ENCODE measurements at regions not wholly inside any gene's neighbourhood (a gene's known extent, or its start where the extent isn't known, plus 50 kb on each side); places are given as distances from the start of the nearest gene placed in this dataset.

DNA sequence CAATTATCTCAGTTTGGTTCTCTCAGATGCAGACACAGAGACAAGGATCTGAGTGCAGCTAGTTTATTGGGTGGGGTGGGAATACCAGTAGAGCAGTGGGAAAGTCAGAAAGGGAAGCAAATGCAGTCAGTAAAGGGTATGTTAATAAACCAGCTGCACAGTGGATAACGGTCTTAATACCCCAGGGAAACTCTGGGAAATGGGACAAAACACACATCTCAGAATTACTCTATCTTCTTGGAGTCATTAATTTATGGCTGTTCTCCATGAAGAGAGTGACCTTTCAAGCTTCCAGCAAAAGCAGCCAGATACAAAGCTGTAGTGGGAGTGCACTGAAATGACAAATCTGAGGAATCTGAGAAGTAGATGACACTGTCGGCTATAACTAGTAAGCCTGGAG lies 73.3 kb upstream of the NALF2 start:
- Histone ChIP-seq H3K9me2 (ENCODE audit: insufficient read depth) (no peaks in the 10 kb centered on the region), H3K9me3 (ENCODE audit: control insufficient read depth in 1 of 2, insufficient read depth in 1 of 2, low read depth in 1 of 2, low read length in 2 of 2) (no peaks in the 10 kb centered on the region), H3K36me3 (ENCODE audit: control insufficient read depth in 1 of 2, insufficient read depth in 2 of 2, low read length in 2 of 2) (no peaks in the 10 kb centered on the region), H3K79me2 (ENCODE audit: insufficient read depth, low read length) (no peaks in the 10 kb centered on the region), H3K4me2 (ENCODE audit: low read length) (no peak overlapping the region), H3K27me3 (ENCODE audit: insufficient read depth, low read length) (peaks cover 28% of the 10 kb centered on the region), H2AFZ (ENCODE audit: low read depth, low read length, poor library complexity, severe bottlenecking) (no peak overlapping the region), H3K9ac (ENCODE audit: low read length) (no peak overlapping the region), H3K27ac (ENCODE audit: low read depth, low read length) (no peak overlapping the region), H3K4me1 (ENCODE audit: control insufficient read depth in 1 of 2, insufficient read depth in 2 of 2, low read length in 2 of 2) (no peaks in the 10 kb centered on the region), H4K20me1 (ENCODE audit: insufficient read depth) (no peaks in the 10 kb centered on the region), H3K4me3 (replicated peaks in 1 of 2; ENCODE audit: low read depth in 1 of 2, low read length in 2 of 2) (no peak overlapping the region)
- intact Hi-C loops (cut with micrococcal nuclease), result no loop called here
- POLR2A ChIA-PET, result no interaction called here
- RAD21 ChIA-PET (ENCODE audit: low non-redundant PET in 1 of 2, low total read pairs in 2 of 2, uncharacterized antibody in 2 of 2, unreplicated experiment in 2 of 2), result no interaction called here
- TF ChIP-seq SIN3A (IDR thresholded peaks at IDR 0.05; ENCODE audit: low read depth) (no peak), SRF (IDR thresholded peaks at IDR 0.05; ENCODE audit: low read depth) (no peak), ATF3 (IDR thresholded peaks at IDR 0.05) (no peak), POLR2AphosphoS5 (IDR thresholded peaks at IDR 0.05; ENCODE audit: low read depth, low read length) (no peak), FOSL1 (IDR thresholded peaks at IDR 0.05; ENCODE audit: low read depth) (no peak), ZBTB33 (IDR thresholded peaks at IDR 0.05; ENCODE audit: extremely low read depth, insufficient replicate concordance, low read length) (no peak)
- no peak for DNase-seq (ENCODE audit: low read depth, low spot score)
- CTCF ChIA-PET, result no interaction called here
- no peak for ATAC-seq
- BruUV-seq (replicated peaks), result no TSS peak

GRCh38 chrX:69429339-69430015 lies 74.6 kb upstream of the NALF2 start:
- no peaks in the 10 kb centered on the region for H4K20me1 ChIP-seq (ENCODE audit: insufficient read depth)
- H3K9me2 ChIP-seq (ENCODE audit: insufficient read depth), result no peaks in the 10 kb centered on the region
- ATAC-seq (no peak), DNase-seq (ENCODE audit: low read depth, low spot score) (no peak)
- BruUV-seq (replicated peaks), result no TSS peak
- H3K36me3 ChIP-seq (ENCODE audit: control insufficient read depth in 1 of 2, insufficient read depth in 2 of 2, low read length in 2 of 2), result no peaks in the 10 kb centered on the region
- H3K9me3 ChIP-seq (ENCODE audit: control insufficient read depth in 1 of 2, insufficient read depth in 1 of 2, low read depth in 1 of 2, low read length in 2 of 2), result no peaks in the 10 kb centered on the region
- ChIA-PET CTCF (no interaction called here), POLR2A (no interaction called here), RAD21 (ENCODE audit: low non-redundant PET in 1 of 2, low total read pairs in 2 of 2, uncharacterized antibody in 2 of 2, unreplicated experiment in 2 of 2) (no interaction called here)
- H3K27me3 ChIP-seq (ENCODE audit: insufficient read depth, low read length), result peaks cover 28% of the 10 kb centered on the region
- no peak overlapping the region for H2AFZ ChIP-seq (ENCODE audit: low read depth, low read length, poor library complexity, severe bottlenecking)
- no peak overlapping the region for H3K9ac ChIP-seq (ENCODE audit: low read length)
- no peak overlapping the region for H3K27ac ChIP-seq (ENCODE audit: low read depth, low read length)
- TF ChIP-seq TCF7L2 (IDR thresholded peaks at IDR 0.05; ENCODE audit: borderline replicate concordance, extremely low read depth, insufficient read depth, insufficient read length) (no peak), FOSL1 (IDR thresholded peaks at IDR 0.05; ENCODE audit: low read depth) (no peak), EGR1 (IDR thresholded peaks at IDR 0.05; ENCODE audit: low read depth) (no peak), POLR2A (IDR thresholded peaks at IDR 0.05; ENCODE audit: borderline replicate concordance, extremely low read depth, insufficient read depth, insufficient read length) (no peak), CBX3 (IDR thresholded peaks at IDR 0.05; ENCODE audit: low read depth) (no peak), EZH2 (IDR thresholded peaks at IDR 0.05) (no peak)
- TF ChIP-seq, protein P1, sequence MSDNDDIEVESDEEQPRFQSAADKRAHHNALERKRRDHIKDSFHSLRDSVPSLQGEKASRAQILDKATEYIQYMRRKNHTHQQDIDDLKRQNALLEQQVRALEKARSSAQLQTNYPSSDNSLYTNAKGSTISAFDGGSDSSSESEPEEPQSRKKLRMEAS (IDR thresholded peaks at IDR 0.05), result no peak
- intact Hi-C loops (cut with micrococcal nuclease), result no loop called here
- no peaks in the 10 kb centered on the region for H3K79me2 ChIP-seq (ENCODE audit: insufficient read depth, low read length)
- H3K4me2 ChIP-seq (ENCODE audit: low read length), result no peak overlapping the region
- no peak overlapping the region for H3K4me3 ChIP-seq (replicated peaks in 1 of 2; ENCODE audit: low read depth in 1 of 2, low read length in 2 of 2)
- H3K4me1 ChIP-seq (ENCODE audit: control insufficient read depth in 1 of 2, insufficient read depth in 2 of 2, low read length in 2 of 2), result no peaks in the 10 kb centered on the region
